Colonic mucosa (tissue), 4 donors: ENCODE measurements at regions not wholly inside any gene's neighbourhood (a gene's known extent, or its start where the extent isn't known, plus 50 kb on each side); places are given as distances from the start of the nearest gene placed in this dataset.

Source experiments
- DNase-seq: peaks from one replicate; pipeline ENCODE4 v3.0.0-alpha.2; 2020
- H3K27ac ChIP-seq: fragments of 200-600 bp; one replicate; pipeline ENCODE4 v1.8.0; 2021
- H3K27me3 ChIP-seq: fragments of 200-600 bp; one replicate; pipeline ENCODE4 v1.8.0; 2021
- H3K36me3 ChIP-seq: fragments of 200-600 bp; one replicate; pipeline ENCODE4 v1.8.0; 2021
- H3K4me1 ChIP-seq: fragments of 200-600 bp; one replicate; pipeline ENCODE4 v1.8.0; 2021; ENCODE audit warnings: mild to moderate bottlenecking
- H3K4me3 ChIP-seq: fragments of 200-600 bp; one replicate; pipeline ENCODE4 v1.8.0; 2021
- H3K9ac ChIP-seq, 2 donors: one replicate each; pipeline ENCODE4 v1.7.0; 2013; ENCODE audit warnings: control low read depth in 2 of 2, low read depth in 2 of 2, low read length in 2 of 2
- H3K9me3 ChIP-seq: fragments of 200-600 bp; one replicate; pipeline ENCODE4 v1.8.0; 2021
- CTCF ChIP-seq: fragments of 200-600 bp; IDR thresholded peaks from one replicate; pipeline ENCODE4 v1.8.0; 2022; ENCODE audit warnings: antibody characterized with exemption, mild to moderate bottlenecking
- intact Hi-C: fragments of 100-400 bp; cut with DNase I; formaldehyde crosslinking; loops from one replicate; pipeline ENCODE4 v1.14.1; 2022
- donor health status: healthy.
- donor health status: DM: no; HTN: no; CAD: no.
- donor health status: DM: no; HTN: no; CAD: no.

DNA sequence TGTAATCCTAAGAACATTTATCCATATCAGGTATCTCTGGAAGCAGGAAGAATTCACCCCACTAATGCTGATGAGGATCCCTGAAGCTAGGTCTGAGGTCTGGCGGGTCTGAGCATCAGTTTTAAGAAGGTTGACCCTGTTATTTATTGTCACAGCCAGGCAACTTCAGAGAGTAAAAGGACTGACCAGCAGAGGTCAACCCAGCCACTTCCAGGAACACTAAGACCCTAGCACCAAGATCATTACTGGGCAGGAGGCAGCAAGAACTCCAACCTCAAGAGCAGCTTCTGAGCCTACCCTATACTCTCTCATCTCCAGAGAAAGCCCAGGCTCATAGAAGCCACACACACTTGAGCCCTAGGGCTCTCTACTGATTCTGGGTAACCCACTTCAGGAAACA, 901.4 kb downstream of the DCDC2C start:
- no peaks in the 10 kb centered on the region for H3K27me3 ChIP-seq
- no peak overlapping the region for H3K4me3 ChIP-seq
- H3K9me3 ChIP-seq = no peaks in the 10 kb centered on the region
- no peak for TF ChIP-seq CTCF
- no peaks in the 10 kb centered on the region for H3K36me3 ChIP-seq
- H3K27ac ChIP-seq = no peak overlapping the region
- intact Hi-C loops = no loop called here
- H3K9ac ChIP-seq = no peak overlapping the region
- no peaks in the 10 kb centered on the region for H3K4me1 ChIP-seq
- no peak for DNase-seq

- Histone ChIP-seq H3K4me1 (no peaks in the 10 kb centered on the region), H3K36me3 (no peaks in the 10 kb centered on the region), H3K4me3 (no peak overlapping the region), H3K27ac (no peak overlapping the region), H3K9ac (no peak overlapping the region), H3K9me3 (no peaks in the 10 kb centered on the region), H3K27me3 (no peaks in the 10 kb centered on the region)
- intact Hi-C loops = no loop called here
- no peak for DNase-seq
- no peak for TF ChIP-seq CTCF
Observed at GRCh38 chr2:4618141-4618540, 914.8 kb downstream of the DCDC2C start.

GRCh38 chr2:4618630-4619228, 915.4 kb downstream of the DCDC2C start:
- no peak overlapping the region for H3K27ac ChIP-seq
- no peaks in the 10 kb centered on the region for H3K4me1 ChIP-seq
- H3K27me3 ChIP-seq = no peaks in the 10 kb centered on the region
- DNase-seq = no peak
- H3K36me3 ChIP-seq = no peaks in the 10 kb centered on the region
- intact Hi-C loops = no loop called here
- no peak overlapping the region for H3K9ac ChIP-seq
- no peaks in the 10 kb centered on the region for H3K9me3 ChIP-seq
- H3K4me3 ChIP-seq = no peak overlapping the region
- no peak for TF ChIP-seq CTCF

- H3K4me3 ChIP-seq = no peak overlapping the region
- H3K27me3 ChIP-seq = no peaks in the 10 kb centered on the region
- no peak overlapping the region for H3K9ac ChIP-seq
- peaks cover 5% of the 10 kb centered on the region for H3K9me3 ChIP-seq
- TF ChIP-seq CTCF = no peak
- no peak overlapping the region for H3K27ac ChIP-seq
- DNase-seq = no peak
- intact Hi-C loops = no loop called here
- no peaks in the 10 kb centered on the region for H3K36me3 ChIP-seq
- H3K4me1 ChIP-seq = no peaks in the 10 kb centered on the region
Observed at GRCh38 chr2:4628998-4629501, 925.7 kb downstream of the DCDC2C start.

GRCh38 chr2:4635289-4635688, 931.9 kb downstream of the DCDC2C start:
- Histone ChIP-seq H3K9ac (no peak overlapping the region), H3K4me1 (no peaks in the 10 kb centered on the region), H3K27me3 (no peaks in the 10 kb centered on the region), H3K4me3 (no peak overlapping the region), H3K27ac (no peak overlapping the region), H3K9me3 (peaks cover 5% of the 10 kb centered on the region), H3K36me3 (no peaks in the 10 kb centered on the region)
- intact Hi-C loops = no loop called here
- TF ChIP-seq CTCF = no peak
- DNase-seq = no peak
